OCI-M2 (cell line): ENCODE measurements at regions not wholly inside any gene's neighbourhood (a gene's known extent, or its start where the extent isn't known, plus 50 kb on each side); places are given as distances from the start of the nearest gene placed in this dataset.

Experiments
- DNase-seq: peaks from one replicate; lab custom pipeline; 2025; ENCODE audit not compliant: unreplicated experiment; lab: John Stamatoyannopoulos, UW

- no peak for DNase-seq
These were observed 852.6 kb upstream of the ID2 start for GRCh38 chr2:7829241-7829640.

GRCh38 chr2:7830616-7831015 is 851.2 kb upstream of the ID2 start:
- DNase-seq = no peak

DNA sequence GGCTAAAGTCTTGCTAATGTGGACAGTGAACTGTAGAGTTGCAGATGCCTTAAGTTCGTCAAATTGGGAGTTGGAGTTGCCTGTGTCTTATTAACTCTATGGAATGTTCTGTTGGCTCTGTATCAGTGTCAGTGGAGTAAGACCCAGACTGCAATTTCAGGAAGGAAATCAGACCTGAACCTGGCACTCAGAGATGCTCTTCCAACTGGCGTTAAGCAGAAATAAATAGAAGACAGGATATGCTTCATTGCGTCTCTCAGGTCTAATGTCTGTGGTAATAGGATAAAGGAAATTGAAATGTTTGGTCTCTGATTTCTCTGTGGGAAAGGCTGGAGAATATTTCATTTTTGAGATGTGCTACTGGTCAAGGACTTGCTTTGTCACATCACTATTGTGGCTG is 846.7 kb upstream of the ID2 start:
- DNase-seq = no peak

- no peak for DNase-seq
These were observed 845.9 kb upstream of the ID2 start for GRCh38 chr2:7835693-7836680.

DNA sequence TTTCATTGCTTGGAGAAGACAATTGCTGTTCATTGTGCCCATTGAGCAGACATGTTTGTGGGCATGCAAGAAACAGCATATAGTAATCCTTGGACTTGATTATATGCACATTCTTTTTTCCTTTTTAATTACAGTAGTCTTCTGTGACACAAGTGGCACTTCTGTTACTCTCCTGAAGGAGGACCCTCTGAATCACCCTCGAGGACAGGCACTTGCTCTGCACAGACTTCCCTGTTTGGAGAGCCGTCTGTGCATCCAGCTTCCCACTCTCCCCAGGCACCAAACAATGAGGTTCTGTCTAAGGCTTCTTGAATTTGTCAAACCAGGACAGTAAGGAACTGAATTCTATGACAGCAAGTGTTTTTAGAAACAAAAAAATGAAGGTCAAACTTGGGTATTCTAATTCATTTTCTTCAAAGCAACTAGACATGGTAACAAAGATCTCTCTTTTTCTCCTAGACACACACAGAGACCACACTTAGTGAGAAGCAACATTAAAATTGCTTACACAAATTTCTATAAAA is 844.6 kb upstream of the ID2 start:
- DNase-seq = no peak

GRCh38 chr2:7838669-7839068 is 843.2 kb upstream of the ID2 start:
- DNase-seq = no peak

GRCh38 chr2:7840651-7841380 is 841.0 kb upstream of the ID2 start:
- DNase-seq = no peak

GRCh38 chr2:7841751-7842150 is 840.1 kb upstream of the ID2 start:
- DNase-seq = no peak

GRCh38 chr2:7844414-7844965 is 837.4 kb upstream of the ID2 start:
- DNase-seq = no peak

GRCh38 chr2:7845332-7845731 is 836.5 kb upstream of the ID2 start:
- no peak for DNase-seq

DNA sequence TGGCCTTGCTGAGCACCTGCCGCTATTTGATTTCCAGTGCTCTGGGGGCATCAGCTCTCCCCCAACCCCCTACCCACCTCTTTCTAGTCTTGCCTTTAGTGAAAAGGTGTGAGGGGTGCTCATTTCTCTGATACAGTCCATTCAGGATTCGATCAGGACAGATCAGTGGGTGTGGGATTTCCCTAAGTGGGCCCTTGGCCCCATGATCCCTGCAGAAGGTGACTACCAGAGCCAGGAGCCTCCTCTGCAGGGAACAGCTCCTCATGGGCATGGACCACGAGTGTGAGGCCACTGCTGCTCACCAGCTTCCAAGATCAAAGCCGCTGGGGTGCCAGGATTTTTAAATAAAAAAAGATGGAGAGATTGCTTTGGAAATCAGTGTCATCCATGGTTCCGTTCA is 835.2 kb upstream of the ID2 start:
- no peak for DNase-seq

- DNase-seq = no peak
These were observed 834.5 kb upstream of the ID2 start for GRCh38 chr2:7847321-7847720.

DNA sequence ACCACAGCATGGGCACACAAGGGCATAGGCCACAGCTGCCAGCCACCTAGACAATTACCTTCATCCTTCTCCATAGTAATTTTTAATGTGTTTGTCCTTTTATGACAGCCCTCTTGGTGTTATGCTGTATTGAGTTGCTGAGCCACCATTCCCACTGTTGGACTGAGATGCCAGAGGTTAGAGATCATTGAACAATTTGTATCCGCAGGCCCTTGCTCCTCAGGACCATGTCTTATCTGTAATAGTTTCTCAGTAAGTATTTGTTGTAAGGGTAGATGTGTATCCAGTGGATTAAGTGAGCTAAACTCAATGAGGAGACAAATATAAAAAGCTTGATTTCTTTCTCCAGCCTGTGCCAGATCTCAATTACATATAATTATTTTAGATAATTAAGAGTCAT is 832.8 kb upstream of the ID2 start:
- no peak for DNase-seq

GRCh38 chr2:7849531-7849930 is 832.3 kb upstream of the ID2 start:
- DNase-seq = no peak

DNA sequence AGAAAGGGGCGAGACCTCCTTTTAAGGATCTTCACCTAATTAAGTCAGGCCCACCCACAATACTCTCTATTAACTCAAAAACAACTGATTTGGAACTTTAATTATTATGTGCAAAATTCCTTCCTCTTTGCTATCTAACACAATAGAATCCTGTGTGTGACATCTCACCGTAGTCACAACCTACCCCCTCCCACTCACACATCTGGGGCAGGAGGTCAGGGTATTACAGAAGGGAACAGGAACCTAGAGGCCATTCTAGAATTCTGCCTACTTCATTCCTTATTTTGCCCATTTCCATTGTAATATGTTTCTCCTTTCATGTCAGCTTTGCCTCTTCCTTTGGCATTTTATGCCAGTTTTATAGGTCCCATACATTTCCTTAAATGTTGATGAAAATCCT is 829.3 kb upstream of the ID2 start:
- DNase-seq = no peak

GRCh38 chr2:7857904-7858303 is 824.0 kb upstream of the ID2 start:
- DNase-seq = no peak

- DNase-seq = no peak
These were observed 823.2 kb upstream of the ID2 start for GRCh38 chr2:7858624-7859023.

- no peak for DNase-seq
These were observed 821.2 kb upstream of the ID2 start for GRCh38 chr2:7860693-7861092.

- no peak for DNase-seq
These were observed 819.8 kb upstream of the ID2 start for GRCh38 chr2:7861910-7862702.

- DNase-seq = no peak
These were observed 815.8 kb upstream of the ID2 start for GRCh38 chr2:7866104-7866503.

DNA sequence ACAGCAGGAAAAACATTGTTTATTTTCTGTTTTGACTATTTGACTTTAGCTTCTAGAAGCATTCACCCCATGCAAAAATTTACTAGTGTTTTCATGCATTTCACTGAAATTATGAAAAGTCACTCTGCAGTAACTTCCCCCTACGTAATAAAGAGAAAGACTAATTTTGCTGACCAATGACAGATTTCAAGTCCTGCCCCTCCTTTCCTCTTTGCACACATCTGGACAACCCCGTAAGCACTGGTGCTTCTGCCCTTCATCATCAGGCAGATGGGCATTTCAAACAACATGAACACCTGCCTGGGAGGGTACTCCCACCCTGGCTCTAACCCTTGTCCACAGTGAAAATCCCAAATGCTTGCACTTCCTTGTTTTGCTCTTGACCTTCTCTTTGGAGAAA is 815.0 kb upstream of the ID2 start:
- DNase-seq = no peak
